ENCODE measurements at regions not wholly inside any gene's neighbourhood (a gene's known extent, or its start where the extent isn't known, plus 50 kb on each side); places are given as distances from the start of the nearest gene placed in this dataset.

GRCh38 chr7:17194656-17195055 is 103.8 kb upstream of the AHR start:
- Histone ChIP-seq H3K9me3 (ENCODE audit: insufficient read depth in 2 of 2, low read depth in 1 of 2, low read length in 1 of 2) (no peaks in the 10 kb centered on the region), H2BK20ac (ENCODE audit: low read length) (no peak overlapping the region), H4K5ac (ENCODE audit: insufficient read length, low read depth, low read length) (no peak overlapping the region), H3K27me3 (replicated peaks in 1 of 4; ENCODE audit: control insufficient read depth in 3 of 4, extremely low read depth in 1 of 4, insufficient read depth in 3 of 4, low read length in 3 of 4) (no peaks in the 10 kb centered on the region), H4K20me1 (replicated peaks in 1 of 2; ENCODE audit: control insufficient read depth in 1 of 2, insufficient read depth in 2 of 2, low read length in 2 of 2) (no peaks in the 10 kb centered on the region), H3K79me2 (ENCODE audit: control insufficient read depth in 1 of 2, insufficient read depth in 2 of 2, low read length in 2 of 2) (no peaks in the 10 kb centered on the region), H3K4me2 (ENCODE audit: insufficient read depth in 1 of 2, low read depth in 2 of 2, low read length in 2 of 2) (no peak overlapping the region), H2BK15ac (ENCODE audit: low read length) (no peak overlapping the region), H2AFZ (ENCODE audit: low read length) (no peak overlapping the region), H3K23me2 (ENCODE audit: low read depth, low read length) (no peaks in the 10 kb centered on the region), H3K36me3 (ENCODE audit: control insufficient read depth in 2 of 4, insufficient read depth in 4 of 4, low read length in 3 of 4) (no peaks in the 10 kb centered on the region), H4K91ac (replicated peaks; ENCODE audit: insufficient read length, low read length) (no peak overlapping the region), H3K14ac (ENCODE audit: insufficient read length) (no peak overlapping the region), H3K9ac (replicated peaks in 1 of 4; ENCODE audit: extremely low read depth in 1 of 4, low read depth in 3 of 4, low read length in 3 of 4) (no peak overlapping the region), H2AK5ac (ENCODE audit: low read depth, low read length) (no peak overlapping the region), H2BK120ac (replicated peaks; ENCODE audit: low read depth, low read length) (no peak overlapping the region), H3K18ac (ENCODE audit: extremely low read depth, low read length) (no peak overlapping the region), H2BK5ac (ENCODE audit: low read depth, low read length) (no peak overlapping the region), H3K4ac (replicated peaks; ENCODE audit: insufficient read length, low read depth, low read length) (no peak overlapping the region), H3K4me3 (ENCODE audit: extremely low read depth in 1 of 4, insufficient read depth in 2 of 4, low read depth in 3 of 4, low read length in 4 of 4) (no peak overlapping the region), H3K27ac (ENCODE audit: low read depth, low read length) (no peak overlapping the region), H3K79me1 (ENCODE audit: low read depth, low read length) (no peaks in the 10 kb centered on the region), H3K56ac (replicated peaks; ENCODE audit: insufficient read length, low read depth, low read length) (no peak overlapping the region), H3K4me1 (replicated peaks in 1 of 4; ENCODE audit: control insufficient read depth in 3 of 4, insufficient read depth in 4 of 4, low read length in 3 of 4) (no peaks in the 10 kb centered on the region; a peak in 1 of 7 replicates), H3K23ac (ENCODE audit: insufficient read length) (no peak overlapping the region), H2BK12ac (ENCODE audit: low read depth, low read length) (no peak overlapping the region), H4K8ac (ENCODE audit: extremely low read depth, insufficient read depth, low read length) (no peak overlapping the region)
- FAIRE-seq, result no peak
- 90% methylated on average over 5 of the region's 5 CpGs; no CpG with 5 or more reads in 1 of the 2 experiments for WGBS, 2 experiments (ENCODE audit: extremely low coverage in 1 of 2, insufficient coverage in 1 of 2, insufficient read length in 1 of 2, insufficient replicate concordance in 2 of 2, low coverage in 1 of 2, low lambda C conversion rate in 2 of 2, missing lambda C conversion rate in 1 of 2)
- DNase-seq (ENCODE audit: low read depth in 1 of 2, low spot score in 2 of 2), result no peak
- ChIA-PET POLR2A (ENCODE audit: partially characterized antibody) (interaction anchor here (1.2 kb wide), 1 partner anchor 19 kb away, joined by 3 read pairs; no protein-coding TSS in a partner anchor), CTCF (ENCODE audit: partially characterized antibody) (interaction anchor here (0.8 kb wide), 1 partner anchor 185 kb away, joined by 3 read pairs; no protein-coding TSS in a partner anchor)
- TF ChIP-seq GABPA (IDR thresholded peaks at IDR 0.05; ENCODE audit: borderline replicate concordance, insufficient read depth, low read length) (no peak), ZNF274 (IDR thresholded peaks at IDR 0.05; ENCODE audit: borderline replicate concordance, extremely low read depth, low read length) (no peak), SP4 (IDR thresholded peaks at IDR 0.05; ENCODE audit: low read length) (no peak), SIRT6 (IDR thresholded peaks at IDR 0.05; ENCODE audit: low read length) (no peak), RXRA (IDR thresholded peaks at IDR 0.05; ENCODE audit: insufficient read depth, low read depth, low read length) (no peak), MAFK (IDR thresholded peaks at IDR 0.05; ENCODE audit: low read depth, low read length) (no peak), ATF2 (IDR thresholded peaks at IDR 0.05; ENCODE audit: low read length) (no peak), KDM1A (IDR thresholded peaks at IDR 0.05; ENCODE audit: borderline replicate concordance, low read length) (no peak), SIX5 (IDR thresholded peaks at IDR 0.05; ENCODE audit: low read depth, low read length) (no peak)
